ENCODE measurements at regions not wholly inside any gene's neighbourhood (a gene's known extent, or its start where the extent isn't known, plus 50 kb on each side); places are given as distances from the start of the nearest gene placed in this dataset.

DNA sequence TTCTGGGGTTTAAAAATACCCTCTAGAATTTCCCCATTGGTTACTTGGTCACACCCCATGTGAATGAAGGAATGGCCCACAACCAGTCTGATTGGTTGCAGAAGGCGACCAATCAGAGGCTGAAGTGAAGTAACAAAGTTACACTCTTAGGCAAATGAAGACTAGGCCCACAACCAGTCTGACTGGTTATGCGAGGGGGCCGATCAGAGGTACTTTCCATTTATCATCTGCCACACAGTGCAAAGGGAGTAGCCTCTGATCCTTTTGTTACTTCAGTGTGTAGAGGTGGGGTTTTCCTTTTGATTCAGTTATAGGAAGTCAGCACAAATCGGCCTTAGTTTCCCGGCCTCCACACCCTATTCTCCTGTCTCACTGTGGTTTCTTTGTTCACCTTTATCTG lies 61.2 kb upstream of the SGK1 start:
- no peak for DNase-seq

DNA sequence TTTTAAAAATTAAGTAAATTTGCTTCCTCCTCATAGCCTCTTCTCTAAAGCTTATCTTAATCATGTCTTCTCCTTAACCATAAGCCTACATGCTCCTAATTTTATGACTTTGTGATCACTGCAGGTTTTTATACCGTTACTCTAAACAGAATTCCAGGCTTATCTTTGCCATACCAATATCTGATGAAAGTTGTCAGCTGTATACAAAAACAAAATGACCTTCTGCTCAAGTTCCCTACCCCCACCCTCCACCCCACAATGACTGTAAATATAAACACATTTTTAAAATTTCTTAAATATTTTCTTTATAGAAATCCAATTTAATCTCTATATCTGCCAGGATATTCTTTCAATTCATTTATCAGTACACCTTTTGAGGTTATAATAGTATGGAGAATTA lies 60.5 kb upstream of the SGK1 start:
- no peak for DNase-seq

DNA sequence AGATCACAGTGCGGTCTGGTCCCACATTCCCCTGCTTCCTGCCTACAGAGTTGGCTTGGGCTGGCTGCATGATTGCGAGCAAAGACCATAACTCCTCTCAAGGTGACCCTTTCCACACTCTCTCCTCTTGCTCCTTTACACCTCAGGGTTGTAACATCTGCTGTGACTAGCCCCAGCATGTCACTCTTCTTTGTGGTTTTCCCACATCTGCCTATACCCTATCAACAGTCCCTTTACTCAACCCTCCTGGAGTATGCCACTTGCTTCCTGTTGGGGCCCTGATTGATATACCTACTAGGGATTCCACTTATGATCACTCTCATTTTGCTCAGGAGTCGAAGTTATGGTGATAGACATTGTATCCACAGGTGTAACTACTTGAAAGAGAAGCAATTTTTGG lies 58.9 kb upstream of the SGK1 start:
- no peak for DNase-seq

DNA sequence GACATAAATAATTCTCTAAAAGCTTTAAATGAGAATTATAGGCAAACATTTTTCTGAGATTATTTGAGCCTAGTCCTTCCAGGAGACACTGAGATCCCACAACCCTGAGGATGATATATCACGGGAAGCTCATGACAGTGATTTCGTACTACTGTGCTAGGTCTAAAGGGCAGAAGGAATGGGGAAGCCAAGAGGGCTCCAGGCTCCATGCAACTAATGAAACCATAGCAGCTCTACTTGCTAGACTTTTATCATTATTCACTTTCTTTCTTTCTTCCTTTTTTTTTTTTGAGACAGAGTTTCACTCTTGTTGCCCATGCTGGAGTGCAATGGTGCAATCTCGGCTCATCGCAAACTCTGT lies 57.3 kb upstream of the SGK1 start:
- no peak for DNase-seq

DNA sequence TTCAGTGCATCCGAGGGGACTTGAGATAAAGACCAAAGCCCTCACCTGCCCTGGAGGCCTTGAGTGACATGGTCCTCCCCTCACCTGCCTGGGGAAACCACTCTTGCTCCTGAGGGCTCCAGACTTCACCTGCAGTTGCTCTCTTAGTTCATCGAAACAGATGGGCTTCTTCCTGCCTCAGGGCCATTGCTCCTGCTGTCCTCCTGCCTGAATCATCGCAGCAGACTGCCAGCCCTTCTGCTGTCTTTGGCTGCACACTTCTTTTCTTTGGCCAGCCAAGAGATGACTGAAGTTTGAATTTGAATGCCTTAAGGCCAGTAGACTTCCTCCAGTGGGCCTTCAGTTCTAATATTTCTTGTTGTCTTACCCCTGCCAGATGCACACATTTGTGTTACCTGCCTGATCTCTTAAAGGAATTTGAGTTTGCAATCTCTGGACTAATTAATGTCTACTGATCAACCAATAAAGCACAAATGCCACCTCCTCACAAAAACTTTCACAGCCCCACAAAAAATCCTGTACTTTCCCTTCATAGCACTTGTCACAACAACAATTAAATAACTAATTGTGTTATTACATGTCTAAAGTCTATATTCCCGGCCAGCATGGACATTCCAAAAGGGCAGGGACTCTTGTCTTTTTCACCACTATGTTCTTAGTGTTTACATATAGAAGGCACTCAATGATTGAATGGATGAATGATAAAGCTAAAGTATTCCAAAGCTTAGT lies 56.7 kb upstream of the SGK1 start:
- no peak for DNase-seq

DNA sequence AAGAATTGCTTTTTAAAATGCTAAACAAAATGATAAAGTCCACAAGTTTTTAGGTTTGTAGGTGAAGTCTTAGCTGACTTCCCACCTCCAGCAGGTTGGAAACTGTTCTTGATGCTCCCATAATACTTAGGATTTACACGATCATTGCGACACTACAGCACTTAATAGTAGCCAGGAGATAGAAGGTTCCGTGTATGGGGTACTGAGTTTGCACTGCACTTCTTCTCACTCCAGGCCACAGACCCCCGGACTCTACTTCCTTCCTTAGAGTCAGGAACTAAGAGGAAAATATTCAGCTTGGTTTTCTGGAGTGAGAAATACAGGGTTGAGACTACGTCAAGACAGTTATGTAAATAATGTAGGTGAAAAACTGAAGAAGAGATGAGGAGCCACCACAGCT lies 56.1 kb upstream of the SGK1 start:
- no peak for DNase-seq

DNA sequence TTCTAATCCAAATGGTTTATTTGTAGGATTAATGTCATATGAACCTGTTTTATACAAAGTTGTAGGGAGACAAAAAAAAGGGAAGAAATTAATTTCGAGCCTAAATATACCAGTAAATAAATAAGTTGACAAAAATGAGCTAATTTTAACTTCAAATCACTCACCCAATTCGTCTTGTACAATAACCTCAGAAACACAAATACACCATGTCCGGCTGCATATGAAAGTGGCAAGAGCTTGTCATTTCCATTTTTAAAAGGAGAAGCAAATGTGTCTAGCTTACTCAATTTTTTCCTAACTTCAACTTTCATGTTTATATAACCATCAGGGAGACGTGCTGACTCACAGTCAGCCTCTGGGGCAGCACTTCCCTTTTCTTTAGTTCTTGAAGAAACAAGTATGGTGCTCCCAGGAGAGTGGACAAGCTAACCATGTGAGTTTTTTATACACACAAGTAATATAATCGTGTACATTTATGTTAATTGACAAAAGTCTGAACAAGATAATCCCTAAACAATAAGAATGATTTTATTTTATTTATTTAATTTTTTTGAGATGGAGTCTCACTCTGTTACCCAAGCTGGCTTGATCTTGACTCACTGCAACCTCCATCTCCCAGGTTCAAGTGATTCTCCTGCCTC lies 55.5 kb upstream of the SGK1 start:
- no peak for DNase-seq

DNA sequence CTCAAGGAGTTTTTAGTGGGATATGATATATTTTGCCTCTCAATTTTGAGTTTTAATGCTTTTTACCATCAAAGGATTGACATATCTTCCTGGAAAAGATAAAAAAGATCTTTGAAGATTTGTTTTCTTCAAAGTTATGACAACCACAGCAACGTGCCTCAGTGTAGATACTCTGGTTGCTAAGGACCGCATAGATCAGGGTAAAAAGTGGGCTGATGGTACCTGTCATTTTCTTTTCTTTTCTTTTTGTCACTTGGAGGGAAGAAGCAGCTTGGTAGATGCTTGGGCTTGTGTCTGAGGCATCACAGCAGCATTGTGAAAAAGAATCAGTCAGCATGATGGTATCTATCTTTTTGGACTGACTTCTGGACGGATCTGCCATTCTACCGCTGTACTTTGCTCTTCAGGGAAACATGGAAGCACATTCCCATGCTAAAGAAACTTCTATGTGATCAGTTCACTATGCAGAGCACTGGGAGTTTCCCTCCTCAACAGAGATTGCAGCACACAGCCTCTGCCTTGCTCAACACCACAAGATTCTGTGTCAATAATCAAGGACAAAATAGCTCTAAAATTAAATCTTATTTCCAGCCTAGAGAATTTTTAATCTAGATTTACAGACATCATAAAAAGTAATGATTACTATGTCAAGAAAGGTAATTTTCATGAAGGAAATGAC lies 54.8 kb upstream of the SGK1 start:
- no peak for DNase-seq

DNA sequence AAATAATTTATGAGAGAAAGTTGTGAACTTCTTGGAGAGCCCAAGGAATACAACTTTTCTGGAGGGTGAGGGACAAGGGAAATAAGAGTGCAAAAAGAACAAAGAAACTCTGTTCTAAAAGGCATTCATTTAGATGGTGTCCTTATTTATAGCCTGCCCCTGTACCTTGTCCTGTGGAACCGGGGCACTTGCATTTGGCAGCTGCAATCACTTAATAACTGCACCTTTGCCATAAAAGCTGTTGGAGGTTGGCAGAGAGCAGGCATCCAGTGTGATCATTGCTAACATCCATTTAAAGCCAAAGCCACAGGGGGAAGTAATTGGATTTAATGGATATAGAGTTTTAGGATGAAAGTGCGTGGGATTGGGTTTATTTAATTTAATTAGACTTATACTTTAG lies 50.8 kb upstream of the SGK1 start:
- DNase-seq: peak; percentile 28

Data from NCI-H82 (cell line).